ENCODE measurements at regions not wholly inside any gene's neighbourhood (a gene's known extent, or its start where the extent isn't known, plus 50 kb on each side); places are given as distances from the start of the nearest gene placed in this dataset.

DNA sequence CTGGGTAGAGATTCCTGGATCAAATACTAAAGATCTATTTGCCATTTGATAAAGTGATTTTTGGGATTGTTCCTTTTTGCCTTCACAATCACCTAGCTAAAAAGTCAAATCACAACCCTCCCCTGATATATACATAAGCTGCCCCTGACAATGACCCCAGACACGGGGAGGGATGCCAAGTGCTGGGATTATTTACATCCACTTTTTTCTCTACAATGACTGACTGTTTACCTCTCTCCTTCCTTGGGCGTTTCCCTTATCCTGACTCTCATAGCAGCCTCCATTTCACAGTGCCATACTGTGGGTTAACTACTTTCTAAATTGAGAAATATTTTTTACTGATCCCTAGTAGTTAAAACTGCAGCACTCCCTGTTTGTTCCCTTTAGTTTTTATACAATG, 150.8 kb upstream of the TMEM170B start:
- TF ChIP-seq, protein P1, sequence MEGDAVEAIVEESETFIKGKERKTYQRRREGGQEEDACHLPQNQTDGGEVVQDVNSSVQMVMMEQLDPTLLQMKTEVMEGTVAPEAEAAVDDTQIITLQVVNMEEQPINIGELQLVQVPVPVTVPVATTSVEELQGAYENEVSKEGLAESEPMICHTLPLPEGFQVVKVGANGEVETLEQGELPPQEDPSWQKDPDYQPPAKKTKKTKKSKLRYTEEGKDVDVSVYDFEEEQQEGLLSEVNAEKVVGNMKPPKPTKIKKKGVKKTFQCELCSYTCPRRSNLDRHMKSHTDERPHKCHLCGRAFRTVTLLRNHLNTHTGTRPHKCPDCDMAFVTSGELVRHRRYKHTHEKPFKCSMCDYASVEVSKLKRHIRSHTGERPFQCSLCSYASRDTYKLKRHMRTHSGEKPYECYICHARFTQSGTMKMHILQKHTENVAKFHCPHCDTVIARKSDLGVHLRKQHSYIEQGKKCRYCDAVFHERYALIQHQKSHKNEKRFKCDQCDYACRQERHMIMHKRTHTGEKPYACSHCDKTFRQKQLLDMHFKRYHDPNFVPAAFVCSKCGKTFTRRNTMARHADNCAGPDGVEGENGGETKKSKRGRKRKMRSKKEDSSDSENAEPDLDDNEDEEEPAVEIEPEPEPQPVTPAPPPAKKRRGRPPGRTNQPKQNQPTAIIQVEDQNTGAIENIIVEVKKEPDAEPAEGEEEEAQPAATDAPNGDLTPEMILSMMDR (IDR thresholded peaks at IDR 0.05): no peak
- TF ChIP-seq IRF1 (CRISPR knock-in tag; IDR thresholded peaks at IDR 0.05): no peak
- TF ChIP-seq SP1 (CRISPR knock-in tag; conservative IDR thresholded peaks at IDR 0.05): no peak
- TF ChIP-seq, protein P2, sequence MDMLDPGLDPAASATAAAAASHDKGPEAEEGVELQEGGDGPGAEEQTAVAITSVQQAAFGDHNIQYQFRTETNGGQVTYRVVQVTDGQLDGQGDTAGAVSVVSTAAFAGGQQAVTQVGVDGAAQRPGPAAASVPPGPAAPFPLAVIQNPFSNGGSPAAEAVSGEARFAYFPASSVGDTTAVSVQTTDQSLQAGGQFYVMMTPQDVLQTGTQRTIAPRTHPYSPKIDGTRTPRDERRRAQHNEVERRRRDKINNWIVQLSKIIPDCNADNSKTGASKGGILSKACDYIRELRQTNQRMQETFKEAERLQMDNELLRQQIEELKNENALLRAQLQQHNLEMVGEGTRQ (CRISPR knock-in tag; IDR thresholded peaks at IDR 0.05): no peak
- no peak for TF ChIP-seq ATF1 (CRISPR knock-in tag; IDR thresholded peaks at IDR 0.05)
- TF ChIP-seq ELF4 (CRISPR knock-in tag; IDR thresholded peaks at IDR 0.05; ENCODE audit: low read depth): no peak
- TF ChIP-seq IRF2 (CRISPR knock-in tag; IDR thresholded peaks at IDR 0.05; ENCODE audit: borderline replicate concordance, low read depth): no peak
- TF ChIP-seq ZBTB43 (CRISPR knock-in tag; IDR thresholded peaks at IDR 0.05): no peak
- TF ChIP-seq, protein P3, sequence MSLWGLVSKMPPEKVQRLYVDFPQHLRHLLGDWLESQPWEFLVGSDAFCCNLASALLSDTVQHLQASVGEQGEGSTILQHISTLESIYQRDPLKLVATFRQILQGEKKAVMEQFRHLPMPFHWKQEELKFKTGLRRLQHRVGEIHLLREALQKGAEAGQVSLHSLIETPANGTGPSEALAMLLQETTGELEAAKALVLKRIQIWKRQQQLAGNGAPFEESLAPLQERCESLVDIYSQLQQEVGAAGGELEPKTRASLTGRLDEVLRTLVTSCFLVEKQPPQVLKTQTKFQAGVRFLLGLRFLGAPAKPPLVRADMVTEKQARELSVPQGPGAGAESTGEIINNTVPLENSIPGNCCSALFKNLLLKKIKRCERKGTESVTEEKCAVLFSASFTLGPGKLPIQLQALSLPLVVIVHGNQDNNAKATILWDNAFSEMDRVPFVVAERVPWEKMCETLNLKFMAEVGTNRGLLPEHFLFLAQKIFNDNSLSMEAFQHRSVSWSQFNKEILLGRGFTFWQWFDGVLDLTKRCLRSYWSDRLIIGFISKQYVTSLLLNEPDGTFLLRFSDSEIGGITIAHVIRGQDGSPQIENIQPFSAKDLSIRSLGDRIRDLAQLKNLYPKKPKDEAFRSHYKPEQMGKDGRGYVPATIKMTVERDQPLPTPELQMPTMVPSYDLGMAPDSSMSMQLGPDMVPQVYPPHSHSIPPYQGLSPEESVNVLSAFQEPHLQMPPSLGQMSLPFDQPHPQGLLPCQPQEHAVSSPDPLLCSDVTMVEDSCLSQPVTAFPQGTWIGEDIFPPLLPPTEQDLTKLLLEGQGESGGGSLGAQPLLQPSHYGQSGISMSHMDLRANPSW (CRISPR knock-in tag; conservative IDR thresholded peaks at IDR 0.05; ENCODE audit: low read depth): no peak
- TF ChIP-seq ZNF263 (CRISPR knock-in tag; IDR thresholded peaks at IDR 0.05; ENCODE audit: low read depth): no peak
- no peak for TF ChIP-seq ZNF138 (CRISPR knock-in tag; conservative IDR thresholded peaks at IDR 0.05)
- no peak for TF ChIP-seq ZBTB21 (CRISPR knock-in tag; IDR thresholded peaks at IDR 0.05; ENCODE audit: borderline replicate concordance)

All from WTC11 (cell line).